GM12874 (cell line): ENCODE measurements at regions not wholly inside any gene's neighbourhood (a gene's known extent, or its start where the extent isn't known, plus 50 kb on each side); places are given as distances from the start of the nearest gene placed in this dataset.

Source experiments
- CTCF ChIP-seq: IDR thresholded peaks from 2 replicates; pipeline ENCODE4 v1.5.1; 2011; ENCODE audit warnings: low read depth, mild to moderate bottlenecking, control low read depth, low read length, moderate library complexity; ENCODE audit not compliant: insufficient read depth

- TF ChIP-seq CTCF = no peak
These were observed 92.6 kb upstream of the ACTRT2 start for GRCh38 chr1:2928366-2929325.

GRCh38 chr1:2929335-2929734 is 91.9 kb upstream of the ACTRT2 start:
- no peak for TF ChIP-seq CTCF

GRCh38 chr1:2930016-2930815 is 91.1 kb upstream of the ACTRT2 start:
- no peak for TF ChIP-seq CTCF

- no peak for TF ChIP-seq CTCF
These were observed 90.1 kb upstream of the ACTRT2 start for GRCh38 chr1:2930913-2931723.

GRCh38 chr1:2931724-2932401 is 89.4 kb upstream of the ACTRT2 start:
- TF ChIP-seq CTCF = no peak

GRCh38 chr1:2932671-2933350 is 88.5 kb upstream of the ACTRT2 start:
- TF ChIP-seq CTCF = no peak
